GM12801 (cell line): ENCODE measurements at regions not wholly inside any gene's neighbourhood (a gene's known extent, or its start where the extent isn't known, plus 50 kb on each side); places are given as distances from the start of the nearest gene placed in this dataset.

Source experiments
- CTCF ChIP-seq: IDR thresholded peaks from one replicate; pipeline ENCODE4 v1.5.1; 2011; ENCODE audit warnings: control low read depth; ENCODE audit not compliant: insufficient read length; ENCODE audit errors: extremely low read depth

GRCh38 chr2:8531481-8531880 lies 150.4 kb upstream of the ID2 start:
- no peak for TF ChIP-seq CTCF

- TF ChIP-seq CTCF = no peak
Measured at GRCh38 chr2:8532438-8532837, 149.4 kb upstream of the ID2 start.

GRCh38 chr2:8533923-8534322 lies 147.9 kb upstream of the ID2 start:
- TF ChIP-seq CTCF = no peak

- TF ChIP-seq CTCF = no peak
Measured at GRCh38 chr2:8534386-8534728, 147.5 kb upstream of the ID2 start.

- TF ChIP-seq CTCF = no peak
Measured at GRCh38 chr2:8534729-8535468, 147.0 kb upstream of the ID2 start.

- no peak for TF ChIP-seq CTCF
Measured at GRCh38 chr2:8535469-8535795, 146.4 kb upstream of the ID2 start.

GRCh38 chr2:8535821-8536685 lies 145.8 kb upstream of the ID2 start:
- no peak for TF ChIP-seq CTCF
